ENCODE measurements at regions not wholly inside any gene's neighbourhood (a gene's known extent, or its start where the extent isn't known, plus 50 kb on each side); places are given as distances from the start of the nearest gene placed in this dataset.

DNA sequence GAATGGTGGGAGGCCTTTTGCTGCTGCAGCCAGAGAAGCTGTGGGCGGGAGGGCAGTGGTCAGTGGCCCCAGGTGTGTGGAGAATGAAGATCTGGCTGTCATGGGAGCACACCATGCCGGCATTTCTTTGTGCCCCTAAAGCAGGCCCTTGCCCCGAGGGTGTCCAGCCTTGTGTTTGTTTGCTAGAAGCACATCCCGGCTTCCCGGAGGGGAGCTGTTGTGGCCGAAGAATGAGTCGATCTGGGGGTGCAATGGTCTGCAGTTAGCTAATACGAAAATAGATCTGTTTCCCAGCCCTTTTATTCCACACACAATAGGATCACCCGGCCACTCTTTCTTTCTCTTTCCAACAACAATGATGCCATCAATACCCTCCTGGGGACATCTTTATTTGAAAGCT, 228.8 kb downstream of the CBLN1 start:
- TF ChIP-seq POLR2AphosphoS5 (IDR thresholded peaks at IDR 0.05; ENCODE audit: low read depth, low read length) = no peak
- no peak for TF ChIP-seq TAF1 (IDR thresholded peaks at IDR 0.05; ENCODE audit: borderline replicate concordance, low read depth, low read length)
- TF ChIP-seq POLR2A (IDR thresholded peaks at IDR 0.05; ENCODE audit: low read depth, low read length) = no peak
- FAIRE-seq (no peak), DNase-seq (ENCODE audit: insufficient read length) (no peak)

DNA sequence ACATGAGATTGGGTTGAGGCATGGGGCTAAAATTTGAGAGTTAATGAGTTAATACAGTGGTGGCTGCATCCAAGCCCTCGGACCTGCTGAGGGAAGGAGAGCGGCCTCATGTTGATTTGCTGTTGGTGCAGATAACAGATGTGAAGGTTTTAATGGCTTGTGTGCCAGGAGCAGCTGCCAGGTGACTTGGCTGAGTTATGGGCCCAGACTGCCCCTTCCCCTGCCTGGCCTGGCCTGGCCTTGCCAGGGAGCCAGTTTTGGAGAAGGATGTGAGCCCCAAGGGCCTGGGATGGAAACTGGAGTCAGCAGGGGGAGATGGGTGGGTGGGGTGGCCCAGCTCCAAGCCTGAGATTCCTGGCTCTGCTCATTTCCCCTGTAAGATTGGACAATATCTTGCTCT, 230.1 kb downstream of the CBLN1 start:
- FAIRE-seq = no peak

DNA sequence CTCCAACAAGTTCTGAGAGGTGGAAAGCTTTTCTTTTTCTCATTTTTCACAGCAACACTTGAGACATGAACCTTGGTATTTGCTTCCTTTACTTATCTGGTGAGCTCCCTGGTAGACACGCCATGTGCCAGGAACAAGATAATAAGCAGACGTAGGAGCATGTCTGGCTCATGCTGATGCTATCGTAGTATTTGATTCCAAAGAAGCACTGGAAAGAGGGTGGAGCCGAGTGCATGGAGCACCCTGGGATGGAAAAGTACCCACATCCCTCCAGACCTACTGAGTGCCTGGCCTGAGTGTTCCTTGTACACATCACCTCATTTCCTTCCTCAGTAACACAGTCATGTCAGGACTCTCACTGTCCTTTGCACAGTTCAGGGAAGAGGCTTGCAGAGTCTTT, 231.0 kb downstream of the CBLN1 start:
- TF ChIP-seq POLR2A (IDR thresholded peaks at IDR 0.05; ENCODE audit: low read depth, low read length) (no peak), TAF1 (IDR thresholded peaks at IDR 0.05; ENCODE audit: borderline replicate concordance, low read depth, low read length) (no peak), POLR2AphosphoS5 (IDR thresholded peaks at IDR 0.05; ENCODE audit: low read depth, low read length) (no peak)
- no peak for FAIRE-seq
- no peak for DNase-seq (ENCODE audit: insufficient read length)

More for the DNA sequence above, 230.1 kb downstream of the CBLN1 start:
- TF ChIP-seq TAF1 (IDR thresholded peaks at IDR 0.05; ENCODE audit: borderline replicate concordance, low read depth, low read length) = no peak
- TF ChIP-seq POLR2A (IDR thresholded peaks at IDR 0.05; ENCODE audit: low read depth, low read length) = no peak
- TF ChIP-seq POLR2AphosphoS5 (IDR thresholded peaks at IDR 0.05; ENCODE audit: low read depth, low read length) = no peak
- no peak for DNase-seq (ENCODE audit: insufficient read length)

- no peak for DNase-seq (ENCODE audit: insufficient read length)
- no peak for TF ChIP-seq TAF1 (IDR thresholded peaks at IDR 0.05; ENCODE audit: borderline replicate concordance, low read depth, low read length)
- no peak for FAIRE-seq
Measured at GRCh38 chr16:49049644-49050043, 232.0 kb downstream of the CBLN1 start.

- FAIRE-seq (no peak), DNase-seq (ENCODE audit: insufficient read length) (no peak)
- TF ChIP-seq POLR2A (IDR thresholded peaks at IDR 0.05; ENCODE audit: low read depth, low read length) (no peak), POLR2AphosphoS5 (IDR thresholded peaks at IDR 0.05; ENCODE audit: low read depth, low read length) (no peak), TAF1 (IDR thresholded peaks at IDR 0.05; ENCODE audit: borderline replicate concordance, low read depth, low read length) (no peak)
Measured at GRCh38 chr16:49049191-49049590, 232.4 kb downstream of the CBLN1 start.

DNA sequence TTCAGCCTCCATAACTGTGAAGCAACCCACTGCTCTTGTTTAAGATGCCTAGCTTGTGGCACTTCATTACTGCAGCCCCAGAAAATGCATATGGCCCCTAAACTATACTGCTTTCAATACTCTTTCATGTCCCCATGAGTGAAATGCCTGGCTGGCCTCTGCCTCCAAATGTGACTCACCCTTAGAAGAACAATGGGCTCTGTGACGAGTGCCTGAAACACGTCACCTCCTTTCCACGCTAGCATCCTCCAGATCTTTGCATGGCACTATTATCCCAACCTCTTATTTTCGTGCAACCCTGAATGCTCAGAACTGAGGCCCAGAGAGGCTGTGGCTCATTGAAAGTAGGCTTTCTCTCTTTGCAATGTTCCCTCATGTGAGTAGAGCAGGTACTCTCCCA, 233.1 kb downstream of the CBLN1 start:
- TF ChIP-seq POLR2AphosphoS5 (IDR thresholded peaks at IDR 0.05; ENCODE audit: low read depth, low read length) = no peak
- TF ChIP-seq TAF1 (IDR thresholded peaks at IDR 0.05; ENCODE audit: borderline replicate concordance, low read depth, low read length) = no peak
- TF ChIP-seq POLR2A (IDR thresholded peaks at IDR 0.05; ENCODE audit: low read depth, low read length) = no peak
- no peak for DNase-seq (ENCODE audit: insufficient read length)
- FAIRE-seq = no peak

DNA sequence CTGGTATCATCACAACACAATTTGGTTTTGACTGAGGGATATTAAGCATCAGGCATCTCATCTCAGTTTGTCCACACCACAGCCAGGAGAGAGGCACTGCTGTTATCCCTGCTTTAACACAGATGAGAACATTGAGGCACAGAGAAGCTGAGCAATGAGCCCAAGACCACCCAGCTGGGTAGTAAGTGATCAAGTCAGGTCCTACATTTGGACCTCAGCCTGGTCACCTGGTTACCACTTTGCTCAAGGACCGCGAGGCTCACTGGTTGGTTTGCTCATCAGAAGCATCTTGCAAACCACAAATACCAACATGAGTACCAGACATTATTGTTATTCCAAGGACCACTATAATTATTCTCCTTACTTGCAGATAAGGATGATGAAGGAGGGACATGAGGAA, 245.5 kb downstream of the CBLN1 start:
- FAIRE-seq (no peak), DNase-seq (ENCODE audit: insufficient read length) (no peak)
- TF ChIP-seq POLR2AphosphoS5 (IDR thresholded peaks at IDR 0.05; ENCODE audit: low read depth, low read length) = no peak
- TF ChIP-seq TAF1 (IDR thresholded peaks at IDR 0.05; ENCODE audit: borderline replicate concordance, low read depth, low read length) = no peak
- no peak for TF ChIP-seq POLR2A (IDR thresholded peaks at IDR 0.05; ENCODE audit: low read depth, low read length)

DNA sequence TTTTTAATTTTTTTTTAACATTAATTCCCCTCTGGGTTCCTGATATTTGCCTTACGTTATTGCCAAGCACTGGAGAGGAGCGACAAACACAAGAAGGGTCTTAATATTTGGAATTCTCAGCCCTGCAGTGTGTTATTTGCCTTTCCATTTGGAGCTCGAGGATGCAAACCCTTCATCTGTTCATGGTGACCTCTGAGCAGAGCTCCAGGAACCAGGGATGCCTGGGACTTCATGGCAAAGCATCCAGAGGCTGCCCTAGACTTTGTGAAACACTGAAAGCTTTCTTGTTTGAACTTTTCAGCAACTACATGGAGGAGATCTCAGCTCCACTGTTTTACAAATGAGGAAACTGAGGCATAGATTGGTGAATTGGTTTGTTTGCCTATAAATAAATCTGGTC, 254.2 kb downstream of the CBLN1 start:
- no peak for FAIRE-seq
- DNase-seq (ENCODE audit: insufficient read length) = no peak
- TF ChIP-seq POLR2A (IDR thresholded peaks at IDR 0.05; ENCODE audit: low read depth, low read length) (no peak), TAF1 (IDR thresholded peaks at IDR 0.05; ENCODE audit: borderline replicate concordance, low read depth, low read length) (no peak), POLR2AphosphoS5 (IDR thresholded peaks at IDR 0.05; ENCODE audit: low read depth, low read length) (no peak)

- no peak for FAIRE-seq
- TF ChIP-seq POLR2A (IDR thresholded peaks at IDR 0.05; ENCODE audit: low read depth, low read length) (no peak), TAF1 (IDR thresholded peaks at IDR 0.05; ENCODE audit: borderline replicate concordance, low read depth, low read length) (no peak), POLR2AphosphoS5 (IDR thresholded peaks at IDR 0.05; ENCODE audit: low read depth, low read length) (no peak)
- no peak for DNase-seq (ENCODE audit: insufficient read length)
Measured at GRCh38 chr16:49026566-49027181, 255.0 kb downstream of the CBLN1 start.

DNA sequence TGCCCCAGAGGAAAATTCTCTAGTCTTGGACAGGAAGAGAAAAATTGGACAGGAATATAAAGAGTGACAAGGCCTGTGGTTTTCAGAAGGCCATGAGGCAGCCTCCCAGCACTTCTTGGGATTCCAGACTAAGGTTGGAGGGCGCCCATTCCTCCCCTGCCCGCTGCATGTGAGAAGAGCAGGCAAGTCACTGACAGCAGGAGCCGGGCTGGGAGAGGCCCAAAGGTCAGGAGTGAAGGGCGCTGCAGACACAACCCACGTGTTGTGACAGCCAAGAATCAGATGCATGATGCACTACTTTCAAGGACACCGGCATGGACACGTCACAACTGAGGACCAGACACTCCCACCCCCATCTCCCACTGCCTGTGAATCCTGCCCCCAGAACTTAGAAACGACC, 256.7 kb downstream of the CBLN1 start:
- FAIRE-seq (no peak), DNase-seq (ENCODE audit: insufficient read length) (no peak)
- TF ChIP-seq POLR2AphosphoS5 (IDR thresholded peaks at IDR 0.05; ENCODE audit: low read depth, low read length) = no peak
- no peak for TF ChIP-seq POLR2A (IDR thresholded peaks at IDR 0.05; ENCODE audit: low read depth, low read length)
- TF ChIP-seq TAF1 (IDR thresholded peaks at IDR 0.05; ENCODE audit: borderline replicate concordance, low read depth, low read length) = no peak

DNA sequence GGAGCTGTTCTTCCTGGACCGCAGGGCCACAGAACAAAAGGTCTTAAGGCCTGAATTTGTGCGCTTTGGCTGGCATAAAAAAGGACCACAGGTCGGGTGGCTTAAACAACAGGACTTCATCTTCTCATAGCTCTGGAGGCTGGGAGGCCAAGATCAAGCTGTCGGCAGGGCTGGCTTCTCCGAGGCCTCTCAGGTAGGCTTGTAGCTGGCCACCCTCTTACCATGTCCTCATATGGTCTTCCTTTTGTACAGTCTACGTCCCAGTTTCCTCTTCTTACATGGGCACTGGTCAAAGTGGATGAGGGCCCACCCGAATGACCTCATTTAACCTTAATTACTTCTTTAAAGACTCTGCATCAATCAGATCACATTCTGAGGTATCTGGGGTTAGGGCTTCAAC, 257.6 kb downstream of the CBLN1 start:
- no peak for DNase-seq (ENCODE audit: insufficient read length)
- TF ChIP-seq POLR2A (IDR thresholded peaks at IDR 0.05; ENCODE audit: low read depth, low read length) = no peak
- no peak for TF ChIP-seq TAF1 (IDR thresholded peaks at IDR 0.05; ENCODE audit: borderline replicate concordance, low read depth, low read length)
- no peak for TF ChIP-seq POLR2AphosphoS5 (IDR thresholded peaks at IDR 0.05; ENCODE audit: low read depth, low read length)

DNA sequence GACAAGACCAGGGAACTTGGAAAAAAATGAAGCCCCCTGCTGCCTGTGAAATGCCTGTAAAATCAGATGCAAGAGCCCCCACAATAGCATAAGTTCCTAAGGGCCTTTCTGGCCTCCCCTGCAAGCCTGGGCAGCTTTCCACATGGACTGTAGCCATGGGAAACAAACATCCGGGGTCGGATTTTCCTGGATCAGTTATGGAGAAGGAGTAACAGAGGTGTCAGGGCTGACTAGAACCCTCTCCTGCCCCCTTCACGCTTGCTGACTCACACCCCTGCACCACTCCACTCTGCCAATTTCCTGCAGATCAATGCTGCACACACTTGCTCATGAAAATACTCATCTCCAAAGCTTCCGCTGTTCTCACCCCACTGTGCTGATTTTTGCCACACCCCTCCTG, 258.6 kb downstream of the CBLN1 start:
- FAIRE-seq = no peak
- no peak for DNase-seq (ENCODE audit: insufficient read length)

More for the DNA sequence above, 257.6 kb downstream of the CBLN1 start:
- FAIRE-seq = no peak

More for the DNA sequence above, 258.6 kb downstream of the CBLN1 start:
- TF ChIP-seq POLR2AphosphoS5 (IDR thresholded peaks at IDR 0.05; ENCODE audit: low read depth, low read length) (no peak), TAF1 (IDR thresholded peaks at IDR 0.05; ENCODE audit: borderline replicate concordance, low read depth, low read length) (no peak), POLR2A (IDR thresholded peaks at IDR 0.05; ENCODE audit: low read depth, low read length) (no peak)

Data from GM12892 (cell line).